A549 (cell line): ENCODE measurements at regions not wholly inside any gene's neighbourhood (a gene's known extent, or its start where the extent isn't known, plus 50 kb on each side); places are given as distances from the start of the nearest gene placed in this dataset.
A peak's percentile ranks its signal among the peaks of the same experiment; 100 is the strongest.

ENCODE experiments used
- ATAC-seq, 2 experiments: fragments of 200-7000 bp in 1 of 2; fragments of >200 bp in 1 of 2; cut with Nextera tagmentation in 1 of 2; cut with Tn5 transposase in 1 of 2; 3 replicates each; pipeline versions ENCODE4 v1.8.0 to v1.9.1; 2018 to 2020; ENCODE audit warnings: mild to moderate bottlenecking in 1 of 2, moderate library complexity in 1 of 2
- CTCF ChIA-PET: fragments of 300-600 bp; sonication (Branson Sonifier 250); formaldehyde crosslinking; extraction: SDS; loops from one replicate; lab custom pipeline; 2021; ENCODE audit warnings: antibody characterized with exemption, inconsistent platforms; lab: Yijun Ruan, JAX
- POLR2A ChIA-PET: fragments of 350-600 bp; formaldehyde crosslinking; extraction: SDS; loops from one replicate; lab custom pipeline; 2021; ENCODE audit warnings: antibody characterized with exemption, inconsistent platforms; lab: Yijun Ruan, JAX
- DNase-seq, 2 experiments: peaks; one replicate each; pipeline versions ENCODE4 v3.0.0 to v3.0.0-alpha.2; 2011 to 2016; ENCODE audit warnings: low read depth in 1 of 2, low spot score in 1 of 2
- FAIRE-seq: peaks from 2 replicates; lab custom pipeline; 2011; peaks lifted over from hg19 to GRCh38; lab: Jason Lieb, UNC
- H3K27ac ChIP-seq, 2 experiments: fragments of >200 bp; sonication (Bioruptor Twin); formaldehyde crosslinking; 3 replicates each; pipeline ENCODE4 v1.5.1; 2016 to 2017
- H3K4me1 ChIP-seq: fragments of >200 bp; sonication (Bioruptor Twin); formaldehyde crosslinking; 3 replicates; pipeline ENCODE4 v1.6.1; 2016
- H3K4me2 ChIP-seq: fragments of >200 bp; sonication (Bioruptor Twin); formaldehyde crosslinking; 3 replicates; pipeline ENCODE4 v1.6.1; 2016
- H3K4me3 ChIP-seq: fragments of >200 bp; sonication (Bioruptor Twin); formaldehyde crosslinking; 3 replicates; pipeline ENCODE4 v1.5.1; 2016
- H3K9me3 ChIP-seq: fragments of >200 bp; sonication (Bioruptor Twin); formaldehyde crosslinking; 3 replicates; pipeline ENCODE4 v1.6.1; 2016
- BCL3 ChIP-seq: fragments of >200 bp; sonication (Bioruptor Twin); formaldehyde crosslinking; IDR thresholded peaks from 3 replicates; pipeline ENCODE4 v1.6.1; 2016
- BHLHE40 ChIP-seq: IDR thresholded peaks from 2 replicates; pipeline ENCODE4 v1.6.1; 2012; ENCODE audit warnings: low read depth, low read length, inconsistent platforms
- CEBPB ChIP-seq, 2 experiments: fragments of >200 bp in 1 of 2; sonication (Bioruptor Twin) in 1 of 2; formaldehyde crosslinking in 1 of 2; IDR thresholded peaks; 2 replicates each; pipeline ENCODE4 v1.6.1; 2012 to 2016
- CHD4 ChIP-seq: fragments of 200-600 bp; sonication (generic); IDR thresholded peaks from 2 replicates; pipeline ENCODE4 v1.6.1; 2016; ENCODE audit warnings: antibody characterized with exemption, mild to moderate bottlenecking, borderline replicate concordance
- EHF ChIP-seq: fragments of 250-450 bp; sonication (Bioruptor Pico); IDR thresholded peaks from 2 replicates; pipeline ENCODE4 v1.5.0; 2020; ENCODE audit warnings: mild to moderate bottlenecking
- EHMT2 ChIP-seq: fragments of 200-600 bp; sonication (generic); IDR thresholded peaks from 2 replicates; pipeline ENCODE4 v1.6.1; 2016; ENCODE audit warnings: antibody characterized with exemption, low read depth, mild to moderate bottlenecking, moderate library complexity
- ELK1 ChIP-seq: fragments of 150-350 bp; IDR thresholded peaks from 2 replicates; pipeline ENCODE4 v1.6.1; 2014; ENCODE audit warnings: low read depth, mild to moderate bottlenecking, low read length
- EP300 ChIP-seq, 2 experiments: fragments of >200 bp; sonication (Bioruptor Twin); formaldehyde crosslinking; IDR thresholded peaks; 2 replicates in 1 of 2; 3 replicates in 1 of 2; pipeline ENCODE4 v1.6.1; 2016 to 2017
- ESRRA ChIP-seq: fragments of 150-350 bp; IDR thresholded peaks from 2 replicates; pipeline ENCODE4 v1.6.1; 2014; ENCODE audit warnings: mild to moderate bottlenecking, low read length, borderline replicate concordance
- FOSB ChIP-seq: fragments of 250-450 bp; sonication (Bioruptor Pico); IDR thresholded peaks from 2 replicates; pipeline ENCODE4 v1.5.0; 2020; ENCODE audit warnings: mild to moderate bottlenecking, moderate library complexity
- FOXS1 ChIP-seq: fragments of 250-450 bp; sonication (Bioruptor Pico); IDR thresholded peaks from 2 replicates; pipeline ENCODE4 v1.5.0; 2020; ENCODE audit warnings: mild to moderate bottlenecking, moderate library complexity
- HEYL ChIP-seq: fragments of 250-450 bp; sonication (Bioruptor Pico); IDR thresholded peaks from 2 replicates; pipeline ENCODE4 v1.8.0; 2021; ENCODE audit warnings: mild to moderate bottlenecking, moderate library complexity
- HOXB13 ChIP-seq: fragments of 250-450 bp; sonication (Bioruptor Pico); IDR thresholded peaks from 2 replicates; pipeline ENCODE4 v1.5.0; 2020; ENCODE audit warnings: low read depth, mild to moderate bottlenecking, moderate library complexity
- HOXB5 ChIP-seq: fragments of 250-450 bp; sonication (Bioruptor Pico); IDR thresholded peaks from 2 replicates; pipeline ENCODE4 v1.5.0; 2020; ENCODE audit warnings: mild to moderate bottlenecking, moderate library complexity
- JUNB ChIP-seq: fragments of >200 bp; sonication (Bioruptor Twin); formaldehyde crosslinking; IDR thresholded peaks from 2 replicates; pipeline ENCODE4 v1.6.1; 2016
- MYC ChIP-seq: IDR thresholded peaks from 2 replicates; pipeline ENCODE4 v1.6.1; 2012; ENCODE audit warnings: mild to moderate bottlenecking, inconsistent platforms, low read length, improper control_type of control experiment, borderline replicate concordance
- NPAS2 ChIP-seq: fragments of 250-450 bp; sonication (Bioruptor Pico); IDR thresholded peaks from 2 replicates; pipeline ENCODE4 v1.8.0; 2022; ENCODE audit warnings: mild to moderate bottlenecking, moderate library complexity, borderline replicate concordance
- PHF8 ChIP-seq: fragments of 200-600 bp; sonication (generic); IDR thresholded peaks from 2 replicates; pipeline ENCODE4 v1.6.1; 2016; ENCODE audit warnings: low read depth, mild to moderate bottlenecking, antibody characterized with exemption, moderate library complexity, borderline replicate concordance
- POLR2AphosphoS2 ChIP-seq: conservative IDR thresholded peaks from 2 replicates; pipeline ENCODE4 v1.6.1; 2012; ENCODE audit warnings: low read length, improper control_type of control experiment, inconsistent platforms
- RNF2 ChIP-seq: fragments of 200-600 bp; sonication (generic); IDR thresholded peaks from 2 replicates; pipeline ENCODE4 v1.6.1; 2016; ENCODE audit warnings: low read depth, mild to moderate bottlenecking, antibody characterized with exemption, moderate library complexity, borderline replicate concordance
- ZNF302 ChIP-seq: fragments of 250-450 bp; sonication (Bioruptor Pico); IDR thresholded peaks from 2 replicates; pipeline ENCODE4 v1.9.0; 2021; ENCODE audit warnings: inconsistent platforms, mild to moderate bottlenecking, moderate library complexity
- ZSCAN20 ChIP-seq: fragments of 250-450 bp; sonication (Bioruptor Pico); IDR thresholded peaks from 2 replicates; pipeline ENCODE4 v1.8.0; 2022; ENCODE audit warnings: mild to moderate bottlenecking, moderate library complexity
- WGBS: methylation state at CpG from one replicate; pipeline ENCODE4 v1.1.6; 2017; ENCODE audit errors: missing lambda C conversion rate; 5-methylcytosine and 5-hydroxymethylcytosine counted together
- TF ChIP-seq, protein P1 (sequence below): IDR thresholded peaks from 2 replicates; pipeline ENCODE4 v1.6.1; 2012; ENCODE audit warnings: low read depth, borderline replicate concordance
- TF ChIP-seq, protein P2 (sequence below): fragments of 250-450 bp; sonication (Bioruptor Pico); IDR thresholded peaks from 2 replicates; pipeline ENCODE4 v1.5.0; 2020; ENCODE audit warnings: low read depth, mild to moderate bottlenecking, moderate library complexity

DNA sequence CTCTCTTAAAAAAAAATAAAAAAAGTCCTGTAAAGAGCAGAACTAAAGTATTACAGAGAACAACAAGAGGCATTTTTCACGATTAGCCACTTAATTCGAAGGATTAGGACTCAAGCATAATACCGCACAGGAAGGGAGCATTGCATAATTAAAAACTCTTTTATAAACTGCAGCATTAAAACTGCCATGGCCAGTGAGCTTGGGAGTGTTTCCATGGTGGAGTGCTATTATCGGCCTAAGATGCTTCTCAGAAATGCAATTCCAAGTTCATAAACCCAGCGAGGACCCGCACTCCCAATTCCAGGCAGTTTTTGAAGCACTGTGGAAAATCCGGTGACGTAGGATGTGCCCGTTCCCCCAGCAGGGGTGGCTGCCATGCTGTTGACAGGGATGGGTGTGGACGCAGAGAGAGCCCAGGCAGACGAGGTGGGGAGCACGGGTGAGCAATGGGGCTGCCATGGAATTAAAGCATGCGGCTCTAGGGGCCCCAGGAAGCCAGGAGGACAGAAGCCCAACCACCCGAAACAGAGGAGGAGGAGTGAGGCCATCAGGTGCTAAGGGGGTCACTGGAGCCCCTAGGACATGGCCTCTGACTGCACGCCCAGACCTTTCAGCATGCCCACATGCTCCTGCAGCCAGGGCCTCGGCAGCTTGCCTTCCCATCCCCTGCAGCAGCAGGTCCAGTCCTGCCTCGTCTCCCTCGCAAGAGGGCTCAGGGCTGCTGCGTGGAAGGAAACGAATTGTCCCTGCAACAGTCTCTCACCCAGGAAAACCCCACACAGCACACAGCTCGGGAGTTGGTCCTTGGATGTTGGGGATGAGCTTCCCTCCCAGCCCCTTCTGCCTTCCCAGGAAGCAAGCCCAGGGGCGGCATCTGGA, 233.4 kb downstream of the NDUFA10 start:
- 54% methylated on average over 21 of the region's 22 CpGs for WGBS
- DNase-seq (no peak), FAIRE-seq (no peak), ATAC-seq (peak in 1 of 2 experiments; percentile 32; a peak in 3 of 6 replicates)
- TF ChIP-seq MYC: no peak
- no peak for TF ChIP-seq EHMT2
- TF ChIP-seq BHLHE40: no peak
- no peak for TF ChIP-seq HOXB5
- no peak overlapping the region for H3K27ac ChIP-seq
- H3K4me3 ChIP-seq: no peak overlapping the region
- no peak overlapping the region for H3K4me2 ChIP-seq
- POLR2A ChIA-PET: no interaction called here
- CTCF ChIA-PET: no interaction called here
- H3K9me3 ChIP-seq: peaks cover 7% of the 10 kb centered on the region; the same call in 2 of the 3 replicates
- no peaks in the 10 kb centered on the region for H3K4me1 ChIP-seq

- H3K4me3 ChIP-seq: no peak overlapping the region
- CTCF ChIA-PET: no interaction called here
- WGBS: 59% methylated on average over 9 of the region's 9 CpGs
- H3K27ac ChIP-seq: no peak overlapping the region
- TF ChIP-seq ZNF302 (CRISPR knock-in tag): no peak
- TF ChIP-seq EP300 (IDR thresholded peaks at IDR 0.05): no peak
- TF ChIP-seq FOSB: no peak
- TF ChIP-seq HEYL (CRISPR knock-in tag): no peak
- TF ChIP-seq, protein P1, sequence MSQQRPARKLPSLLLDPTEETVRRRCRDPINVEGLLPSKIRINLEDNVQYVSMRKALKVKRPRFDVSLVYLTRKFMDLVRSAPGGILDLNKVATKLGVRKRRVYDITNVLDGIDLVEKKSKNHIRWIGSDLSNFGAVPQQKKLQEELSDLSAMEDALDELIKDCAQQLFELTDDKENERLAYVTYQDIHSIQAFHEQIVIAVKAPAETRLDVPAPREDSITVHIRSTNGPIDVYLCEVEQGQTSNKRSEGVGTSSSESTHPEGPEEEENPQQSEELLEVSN: no peak
- TF ChIP-seq JUNB: no peak
- no peak for TF ChIP-seq CEBPB (IDR thresholded peaks at IDR 0.05)
- TF ChIP-seq ELK1: no peak
- TF ChIP-seq HOXB13 (CRISPR knock-in tag): no peak
- TF ChIP-seq RNF2: no peak
- TF ChIP-seq ZSCAN20 (CRISPR knock-in tag): no peak
- FAIRE-seq (no peak), DNase-seq (no peak), ATAC-seq (no peak)
- H3K4me1 ChIP-seq: no peaks in the 10 kb centered on the region
- peaks cover 7% of the 10 kb centered on the region; the same call in 2 of the 3 replicates for H3K9me3 ChIP-seq
- POLR2A ChIA-PET: no interaction called here
- H3K4me2 ChIP-seq: no peak overlapping the region
Measured at GRCh38 chr2:239790721-239791120, 234.4 kb downstream of the NDUFA10 start.

DNA sequence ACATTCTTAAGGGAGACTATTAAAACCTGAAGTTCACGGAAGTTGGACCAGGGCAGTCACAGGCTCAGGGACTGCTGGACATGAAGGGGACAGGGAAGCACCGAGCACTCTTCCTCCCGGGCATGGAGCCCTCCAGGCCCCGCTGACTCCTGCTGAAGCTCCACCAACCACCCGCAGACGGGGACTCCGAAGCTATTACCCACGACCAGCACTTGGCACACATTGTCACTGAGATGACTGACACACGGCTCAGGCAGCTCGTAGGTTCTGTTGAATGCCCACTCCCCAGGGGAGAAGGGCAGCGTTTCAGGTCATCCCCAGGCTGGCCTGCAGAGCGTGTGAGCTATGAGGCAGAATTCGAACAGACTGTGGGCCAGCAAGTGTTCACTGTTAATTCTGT, 234.8 kb downstream of the NDUFA10 start:
- Histone ChIP-seq H3K4me1 (no peaks in the 10 kb centered on the region), H3K9me3 (peaks cover 6% of the 10 kb centered on the region; the same call in 2 of the 3 replicates), H3K4me3 (no peak overlapping the region)
- DNase-seq (no peak), ATAC-seq (no peak)
- CTCF ChIA-PET: interaction anchor here (0.6 kb wide), 1 partner anchor 128 kb away, joined by 3 read pairs; no protein-coding TSS in a partner anchor
- TF ChIP-seq, protein P2, sequence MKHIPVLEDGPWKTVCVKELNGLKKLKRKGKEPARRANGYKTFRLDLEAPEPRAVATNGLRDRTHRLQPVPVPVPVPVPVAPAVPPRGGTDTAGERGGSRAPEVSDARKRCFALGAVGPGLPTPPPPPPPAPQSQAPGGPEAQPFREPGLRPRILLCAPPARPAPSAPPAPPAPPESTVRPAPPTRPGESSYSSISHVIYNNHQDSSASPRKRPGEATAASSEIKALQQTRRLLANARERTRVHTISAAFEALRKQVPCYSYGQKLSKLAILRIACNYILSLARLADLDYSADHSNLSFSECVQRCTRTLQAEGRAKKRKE: no peak
- no peak for TF ChIP-seq EHMT2
- no peak for TF ChIP-seq HEYL (CRISPR knock-in tag)
- no peak for TF ChIP-seq CHD4
- TF ChIP-seq HOXB13 (CRISPR knock-in tag): no peak
- TF ChIP-seq POLR2AphosphoS2: no peak
- no peak for TF ChIP-seq EHF (CRISPR knock-in tag)
- no peak for TF ChIP-seq FOXS1 (CRISPR knock-in tag)
- no peak for TF ChIP-seq NPAS2 (CRISPR knock-in tag)
- no peak for TF ChIP-seq PHF8
- no peak for TF ChIP-seq EP300 (IDR thresholded peaks at IDR 0.05)
- TF ChIP-seq ELK1: no peak
- TF ChIP-seq RNF2: no peak
- no peak for TF ChIP-seq ESRRA
- TF ChIP-seq, protein P1: no peak
- TF ChIP-seq BCL3: no peak
- TF ChIP-seq, all 56 proteins: peak for 0
- FAIRE-seq: no peak
- Histone ChIP-seq H3K4me2 (no peak overlapping the region), H3K27ac (no peak overlapping the region)
- 46% methylated on average over 13 of the region's 13 CpGs for WGBS
- POLR2A ChIA-PET: no interaction called here
